Chondrocyte (in vitro differentiated cells): ENCODE measurements at regions not wholly inside any gene's neighbourhood (a gene's known extent, or its start where the extent isn't known, plus 50 kb on each side); places are given as distances from the start of the nearest gene placed in this dataset.

ENCODE experiments used
- DNase-seq: peaks from one replicate; pipeline ENCODE4 v3.0.0; 2021; ENCODE audit warnings: mixed read lengths, low spot score
- H3K27ac Mint-ChIP-seq: one replicate; pipeline ENCODE4 v1.8.0; 2021; ENCODE audit warnings: mild to moderate bottlenecking, moderate library complexity, mixed read lengths; ENCODE audit not compliant: unreplicated experiment
- H3K27me3 Mint-ChIP-seq: 2 replicates; pipeline ENCODE4 v1.8.0; 2021; ENCODE audit warnings: low read depth, mixed read lengths
- H3K36me3 Mint-ChIP-seq: 2 replicates; pipeline ENCODE4 v1.8.0; 2021; ENCODE audit warnings: low read depth, mixed read lengths
- H3K4me1 Mint-ChIP-seq: 2 replicates; pipeline ENCODE4 v1.8.0; 2021; ENCODE audit warnings: low read depth, mild to moderate bottlenecking, mixed read lengths
- H3K4me3 Mint-ChIP-seq: one replicate; pipeline ENCODE4 v1.8.0; 2021; ENCODE audit warnings: mild to moderate bottlenecking, moderate library complexity, mixed read lengths; ENCODE audit not compliant: unreplicated experiment
- H3K9me3 Mint-ChIP-seq: 2 replicates; pipeline ENCODE4 v1.8.0; 2021; ENCODE audit warnings: low read depth, mixed read lengths
- CTCF ChIP-seq: fragments of 200-600 bp; sonication (generic); IDR thresholded peaks from 2 replicates; pipeline ENCODE4 v1.5.0; 2021; ENCODE audit warnings: antibody characterized with exemption, mild to moderate bottlenecking, moderate library complexity

DNA sequence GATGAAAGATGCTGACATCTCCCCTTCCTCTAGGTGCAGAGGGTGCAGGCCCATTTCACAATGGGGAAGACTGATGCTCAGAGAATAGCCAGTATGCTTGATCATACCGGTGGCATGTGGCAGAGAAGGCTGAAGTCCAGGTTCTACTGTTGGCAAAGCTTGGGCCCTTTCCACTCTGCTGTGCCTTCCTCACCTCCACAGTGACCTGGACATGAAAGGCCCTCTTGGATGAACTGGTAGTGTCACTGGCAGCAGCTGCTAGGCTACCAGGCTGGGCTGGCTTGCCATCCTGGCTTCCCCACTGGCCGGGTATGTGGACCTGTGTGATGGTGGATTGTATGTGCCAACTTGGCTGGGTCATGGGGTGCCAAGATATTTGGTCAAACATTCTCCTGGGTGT lies 92.0 kb downstream of the GADD45G start:
- Mint-ChIP-seq H3K4me3 (no peak overlapping the region), H3K36me3 (no peaks in the 10 kb centered on the region), H3K27ac (no peak overlapping the region), H3K9me3 (no peaks in the 10 kb centered on the region), H3K4me1 (no peaks in the 10 kb centered on the region), H3K27me3 (peaks cover 31% of the 10 kb centered on the region)
- no peak for TF ChIP-seq CTCF
- no peak for DNase-seq

- H3K27ac Mint-ChIP-seq, result no peak overlapping the region
- no peak for TF ChIP-seq CTCF
- no peak for DNase-seq
- H3K36me3 Mint-ChIP-seq, result no peaks in the 10 kb centered on the region
- H3K27me3 Mint-ChIP-seq, result peaks cover 31% of the 10 kb centered on the region
- H3K9me3 Mint-ChIP-seq, result no peaks in the 10 kb centered on the region
- no peak overlapping the region for H3K4me3 Mint-ChIP-seq
- H3K4me1 Mint-ChIP-seq, result no peaks in the 10 kb centered on the region
Observed at GRCh38 chr9:89697553-89697952, 92.7 kb downstream of the GADD45G start.

- Mint-ChIP-seq H3K27ac (no peak overlapping the region), H3K36me3 (no peaks in the 10 kb centered on the region), H3K9me3 (no peaks in the 10 kb centered on the region), H3K4me3 (no peak overlapping the region), H3K27me3 (peaks cover 31% of the 10 kb centered on the region), H3K4me1 (no peaks in the 10 kb centered on the region)
- no peak for DNase-seq
- TF ChIP-seq CTCF, result no peak
Observed at GRCh38 chr9:89698411-89699005, 93.7 kb downstream of the GADD45G start.

DNA sequence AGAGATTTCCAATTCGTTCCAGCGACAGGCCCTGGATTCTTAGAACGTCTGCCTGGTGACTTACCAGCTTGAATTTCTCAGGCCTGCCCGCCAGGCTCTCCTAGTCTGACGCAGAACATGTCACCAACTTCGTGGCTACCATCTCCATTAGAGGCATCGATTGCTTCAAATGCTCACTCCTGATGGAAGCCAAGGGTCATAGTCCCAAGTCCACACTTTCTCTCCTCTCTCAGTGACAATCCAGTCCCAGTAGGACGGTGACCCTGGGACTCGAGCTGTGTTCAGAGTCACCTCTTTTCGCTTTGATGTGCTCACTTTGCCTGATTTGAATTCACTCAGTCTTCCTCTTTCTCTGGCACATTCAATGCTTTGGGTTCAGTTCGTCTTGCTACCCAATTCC lies 94.8 kb downstream of the GADD45G start:
- no peak for TF ChIP-seq CTCF
- no peaks in the 10 kb centered on the region for H3K36me3 Mint-ChIP-seq
- H3K27me3 Mint-ChIP-seq, result peaks cover 33% of the 10 kb centered on the region
- H3K9me3 Mint-ChIP-seq, result no peaks in the 10 kb centered on the region
- no peaks in the 10 kb centered on the region for H3K4me1 Mint-ChIP-seq
- H3K4me3 Mint-ChIP-seq, result no peak overlapping the region
- DNase-seq, result no peak
- H3K27ac Mint-ChIP-seq, result no peak overlapping the region

- DNase-seq, result no peak
- peaks cover 31% of the 10 kb centered on the region for H3K27me3 Mint-ChIP-seq
- no peak overlapping the region for H3K4me3 Mint-ChIP-seq
- H3K4me1 Mint-ChIP-seq, result no peaks in the 10 kb centered on the region
- H3K27ac Mint-ChIP-seq, result no peak overlapping the region
- H3K36me3 Mint-ChIP-seq, result no peaks in the 10 kb centered on the region
- no peak for TF ChIP-seq CTCF
- H3K9me3 Mint-ChIP-seq, result no peaks in the 10 kb centered on the region
Observed at GRCh38 chr9:89701221-89701798, 96.5 kb downstream of the GADD45G start.
